HEK293 (cell line): ENCODE measurements at regions not wholly inside any gene's neighbourhood (a gene's known extent, or its start where the extent isn't known, plus 50 kb on each side); places are given as distances from the start of the nearest gene placed in this dataset.

Experiments
- CTCF ChIA-PET: fragments of 350-600 bp; formaldehyde crosslinking; extraction: SDS; loops from one replicate; lab custom pipeline; 2021; ENCODE audit warnings: antibody characterized with exemption; lab: Yijun Ruan, JAX
- POLR2A ChIA-PET: fragments of 300-600 bp; formaldehyde crosslinking; extraction: SDS; loops from one replicate; lab custom pipeline; 2020; ENCODE audit warnings: antibody characterized with exemption, inconsistent platforms; lab: Yijun Ruan, JAX
- H3K27ac ChIP-seq: fragments of 200-500 bp; sonication (Bioruptor generic); 2 replicates; pipeline ENCODE4 v1.5.1; 2014; ENCODE audit warnings: low read depth, low read length, control low read depth, inconsistent platforms; ENCODE audit errors: extremely low read depth
- H3K36me3 ChIP-seq, 2 experiments: fragments of 200-500 bp in 1 of 2; sonication (Bioruptor generic) in 1 of 2; 1 replicate in 1 of 2; 2 replicates in 1 of 2; pipeline ENCODE4 v1.5.1; 2014 to 2017; ENCODE audit warnings: inconsistent platforms in 2 of 2, low read length in 2 of 2; ENCODE audit not compliant: control insufficient read depth in 2 of 2, insufficient read depth in 1 of 2
- H3K4me1 ChIP-seq: fragments of 200-500 bp; sonication (Bioruptor generic); 2 replicates; pipeline ENCODE4 v1.5.1; 2014; ENCODE audit warnings: mild to moderate bottlenecking, low read length, inconsistent platforms; ENCODE audit not compliant: control insufficient read depth, insufficient read depth
- H3K4me3 ChIP-seq: 2 replicates; pipeline ENCODE4 v1.5.1; 2011; ENCODE audit warnings: low read depth, mild to moderate bottlenecking, control low read depth, low read length, moderate library complexity
- H3K9me3 ChIP-seq: fragments of 200-500 bp; sonication (Bioruptor generic); 2 replicates; pipeline ENCODE4 v1.5.1; 2014; ENCODE audit warnings: low read depth, low read length, inconsistent platforms; ENCODE audit not compliant: control insufficient read depth, insufficient read depth
- SALL2 ChIP-seq: fragments of 450-650 bp; formaldehyde crosslinking; IDR thresholded peaks from 2 replicates; pipeline ENCODE4 v1.5.0; 2017; ENCODE audit warnings: missing biosample characterization, mild to moderate bottlenecking, missing genetic modification characterization, borderline replicate concordance
- WT1 ChIP-seq: fragments of 450-650 bp; formaldehyde crosslinking; IDR thresholded peaks from 2 replicates; pipeline ENCODE4 v1.5.1; 2016; ENCODE audit warnings: missing biosample characterization, missing genetic modification characterization
- ZNF140 ChIP-seq: fragments of 450-650 bp; formaldehyde crosslinking; IDR thresholded peaks from 2 replicates; pipeline ENCODE4 v1.5.1; 2016; ENCODE audit warnings: missing biosample characterization, missing genetic modification characterization
- ZNF146 ChIP-seq: fragments of 450-650 bp; formaldehyde crosslinking; IDR thresholded peaks from 2 replicates; pipeline ENCODE4 v1.5.1; 2016; ENCODE audit warnings: missing biosample characterization, missing genetic modification characterization
- ZNF473 ChIP-seq: fragments of 450-650 bp; formaldehyde crosslinking; IDR thresholded peaks from 2 replicates; pipeline ENCODE4 v1.5.1; 2017; ENCODE audit warnings: missing biosample characterization, missing genetic modification characterization
- ZNF555 ChIP-seq: fragments of 450-650 bp; formaldehyde crosslinking; conservative IDR thresholded peaks from 2 replicates; pipeline ENCODE4 v1.5.1; 2017; ENCODE audit warnings: missing biosample characterization, mild to moderate bottlenecking, missing genetic modification characterization, inconsistent platforms
- ZNF596 ChIP-seq: fragments of 450-650 bp; IDR thresholded peaks from 2 replicates; pipeline ENCODE4 v1.5.0; 2018; ENCODE audit warnings: missing biosample characterization, mild to moderate bottlenecking, missing genetic modification characterization, moderate library complexity
- ZNF610 ChIP-seq: fragments of 450-650 bp; formaldehyde crosslinking; IDR thresholded peaks from 2 replicates; pipeline ENCODE4 v1.5.1; 2016; ENCODE audit warnings: missing biosample characterization, missing genetic modification characterization, borderline replicate concordance
- ZNF747 ChIP-seq: fragments of 450-650 bp; formaldehyde crosslinking; IDR thresholded peaks from 2 replicates; pipeline ENCODE4 v1.5.1; 2016; ENCODE audit warnings: missing biosample characterization, missing genetic modification characterization
- ZSCAN30 ChIP-seq: fragments of 450-650 bp; IDR thresholded peaks from 2 replicates; pipeline ENCODE4 v1.5.1; 2018; ENCODE audit warnings: missing biosample characterization, mild to moderate bottlenecking, missing genetic modification characterization, moderate library complexity
- TF ChIP-seq, protein P1 (sequence below): fragments of 450-650 bp; formaldehyde crosslinking; IDR thresholded peaks from 2 replicates; pipeline ENCODE4 v1.5.1; 2016; ENCODE audit warnings: missing biosample characterization, missing genetic modification characterization
- TF ChIP-seq, protein P2 (sequence below): fragments of 450-650 bp; formaldehyde crosslinking; IDR thresholded peaks from 2 replicates; pipeline ENCODE4 v1.5.1; 2016; ENCODE audit warnings: missing biosample characterization, missing genetic modification characterization, borderline replicate concordance
- TF ChIP-seq, protein P3 (sequence below): fragments of 450-650 bp; formaldehyde crosslinking; IDR thresholded peaks from 2 replicates; pipeline ENCODE4 v1.5.1; 2016; ENCODE audit warnings: missing biosample characterization, missing genetic modification characterization

DNA sequence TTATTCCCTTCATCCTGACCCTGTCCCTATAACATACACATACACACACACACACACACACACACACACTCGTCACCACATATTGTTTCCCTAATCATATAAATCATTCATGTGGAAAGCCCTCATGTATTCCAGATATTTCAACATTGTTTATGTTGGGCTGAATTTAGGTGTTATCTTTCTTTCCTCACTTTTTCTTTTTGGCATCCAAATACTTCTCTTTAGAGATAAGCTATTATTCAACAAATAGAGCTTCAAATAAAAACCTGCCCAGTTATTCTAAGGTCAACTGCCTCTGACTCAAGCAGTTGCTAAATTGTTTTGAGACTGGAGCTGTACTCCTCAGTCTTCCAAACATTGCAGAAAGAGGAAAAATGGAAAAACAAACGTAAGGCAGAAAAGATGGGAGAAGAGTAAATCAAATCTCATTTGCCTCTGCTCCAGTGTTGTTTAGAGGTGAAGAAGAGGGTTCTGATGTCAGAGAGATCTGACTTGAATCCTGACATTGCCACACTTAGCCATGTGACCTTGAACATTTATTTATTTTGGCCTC lies 215.7 kb downstream of the GAS1 start (continued):
- TF ChIP-seq, protein P1, sequence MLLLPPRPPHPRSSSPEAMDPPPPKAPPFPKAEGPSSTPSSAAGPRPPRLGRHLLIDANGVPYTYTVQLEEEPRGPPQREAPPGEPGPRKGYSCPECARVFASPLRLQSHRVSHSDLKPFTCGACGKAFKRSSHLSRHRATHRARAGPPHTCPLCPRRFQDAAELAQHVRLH (tag by site-specific recombination) = peak; percentile 75
- TF ChIP-seq ZNF610 (tag by site-specific recombination) (no peak), ZNF146 (tag by site-specific recombination) (peak; percentile 87)

DNA sequence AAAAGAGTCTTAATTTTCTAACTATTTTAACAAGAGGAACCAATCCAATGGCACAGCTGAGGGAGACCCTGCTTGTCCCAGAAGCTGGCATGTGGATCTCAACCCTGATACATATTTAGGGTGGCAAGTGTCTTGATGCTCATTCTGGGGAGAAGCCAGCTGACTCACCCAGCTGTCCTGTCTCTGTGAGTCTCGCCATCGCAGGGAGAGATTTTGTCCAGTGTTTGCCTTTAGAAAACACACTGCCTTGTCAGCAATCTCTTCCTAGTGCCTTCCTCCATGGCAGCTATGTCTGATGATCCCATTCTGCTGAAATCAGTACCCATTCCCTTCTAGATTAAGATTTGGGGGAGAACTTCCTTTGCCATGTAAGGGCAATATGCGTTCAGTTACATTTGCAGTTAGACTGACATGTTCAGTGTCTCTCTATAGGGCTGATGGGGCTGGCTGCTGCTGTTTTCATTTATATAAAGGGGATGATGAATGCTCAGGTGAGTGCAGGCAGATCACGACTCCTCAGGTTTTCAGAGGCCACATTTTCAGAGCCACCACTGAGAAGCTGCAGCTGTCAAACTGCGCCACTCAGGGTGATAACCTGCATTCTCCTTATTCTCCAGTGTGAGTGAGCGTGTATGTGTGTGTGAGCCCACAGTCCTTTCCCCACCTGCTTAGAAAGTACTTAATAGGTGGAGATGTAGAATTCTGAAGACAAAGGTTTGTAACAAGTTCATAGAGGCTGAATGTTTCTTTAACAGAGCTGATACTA lies 217.0 kb downstream of the GAS1 start:
- Histone ChIP-seq H3K27ac (no peak overlapping the region), H3K4me3 (no peak overlapping the region), H3K36me3 (no peaks in the 10 kb centered on the region)
- TF ChIP-seq, protein P2, sequence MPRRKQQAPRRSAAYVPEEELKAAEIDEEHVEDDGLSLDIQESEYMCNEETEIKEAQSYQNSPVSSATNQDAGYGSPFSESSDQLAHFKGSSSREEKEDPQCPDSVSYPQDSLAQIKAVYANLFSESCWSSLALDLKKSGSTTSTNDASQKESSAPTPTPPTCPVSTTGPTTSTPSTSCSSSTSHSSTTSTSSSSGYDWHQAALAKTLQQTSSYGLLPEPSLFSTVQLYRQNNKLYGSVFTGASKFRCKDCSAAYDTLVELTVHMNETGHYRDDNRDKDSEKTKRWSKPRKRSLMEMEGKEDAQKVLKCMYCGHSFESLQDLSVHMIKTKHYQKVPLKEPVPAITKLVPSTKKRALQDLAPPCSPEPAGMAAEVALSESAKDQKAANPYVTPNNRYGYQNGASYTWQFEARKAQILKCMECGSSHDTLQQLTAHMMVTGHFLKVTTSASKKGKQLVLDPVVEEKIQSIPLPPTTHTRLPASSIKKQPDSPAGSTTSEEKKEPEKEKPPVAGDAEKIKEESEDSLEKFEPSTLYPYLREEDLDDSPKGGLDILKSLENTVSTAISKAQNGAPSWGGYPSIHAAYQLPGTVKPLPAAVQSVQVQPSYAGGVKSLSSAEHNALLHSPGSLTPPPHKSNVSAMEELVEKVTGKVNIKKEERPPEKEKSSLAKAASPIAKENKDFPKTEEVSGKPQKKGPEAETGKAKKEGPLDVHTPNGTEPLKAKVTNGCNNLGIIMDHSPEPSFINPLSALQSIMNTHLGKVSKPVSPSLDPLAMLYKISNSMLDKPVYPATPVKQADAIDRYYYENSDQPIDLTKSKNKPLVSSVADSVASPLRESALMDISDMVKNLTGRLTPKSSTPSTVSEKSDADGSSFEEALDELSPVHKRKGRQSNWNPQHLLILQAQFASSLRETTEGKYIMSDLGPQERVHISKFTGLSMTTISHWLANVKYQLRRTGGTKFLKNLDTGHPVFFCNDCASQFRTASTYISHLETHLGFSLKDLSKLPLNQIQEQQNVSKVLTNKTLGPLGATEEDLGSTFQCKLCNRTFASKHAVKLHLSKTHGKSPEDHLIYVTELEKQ (tag by site-specific recombination) = no peak
- TF ChIP-seq WT1 = no peak
- TF ChIP-seq ZNF596 = no peak
- TF ChIP-seq, all 188 proteins: peak for 0
- ChIA-PET POLR2A (no interaction called here), CTCF (no interaction called here)
- no peaks in the 10 kb centered on the region for H3K9me3 ChIP-seq
- H3K4me1 ChIP-seq = peaks cover 9% of the 10 kb centered on the region

DNA sequence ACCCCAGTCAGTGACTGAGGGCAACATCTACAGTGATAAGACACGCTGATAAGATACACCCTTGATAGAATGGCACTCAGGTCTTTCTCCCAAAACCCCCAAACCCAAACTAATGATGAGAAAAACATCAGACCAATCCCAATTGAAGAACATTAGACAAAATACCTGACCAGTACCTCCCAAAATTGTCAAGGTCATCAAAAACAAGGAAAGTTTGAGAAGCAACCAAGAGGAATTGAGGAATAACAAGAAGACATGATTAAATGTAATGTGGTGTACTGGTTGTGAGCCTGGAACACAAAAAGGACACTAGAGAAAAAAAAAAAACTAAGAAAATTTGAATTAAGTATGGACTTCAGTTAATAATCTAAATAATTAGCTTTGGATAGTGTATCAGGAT lies 222.8 kb downstream of the GAS1 start:
- Histone ChIP-seq H3K4me1 (peaks cover 10% of the 10 kb centered on the region), H3K27ac (no peak overlapping the region), H3K4me3 (no peak overlapping the region), H3K9me3 (no peaks in the 10 kb centered on the region), H3K36me3 (no peaks in the 10 kb centered on the region)
- POLR2A ChIA-PET = no interaction called here
- no peak for TF ChIP-seq SALL2 (tag by site-specific recombination)
- no peak for TF ChIP-seq ZNF140 (tag by site-specific recombination)
- no peak for TF ChIP-seq ZNF473 (tag by site-specific recombination)
- TF ChIP-seq, protein P3, sequence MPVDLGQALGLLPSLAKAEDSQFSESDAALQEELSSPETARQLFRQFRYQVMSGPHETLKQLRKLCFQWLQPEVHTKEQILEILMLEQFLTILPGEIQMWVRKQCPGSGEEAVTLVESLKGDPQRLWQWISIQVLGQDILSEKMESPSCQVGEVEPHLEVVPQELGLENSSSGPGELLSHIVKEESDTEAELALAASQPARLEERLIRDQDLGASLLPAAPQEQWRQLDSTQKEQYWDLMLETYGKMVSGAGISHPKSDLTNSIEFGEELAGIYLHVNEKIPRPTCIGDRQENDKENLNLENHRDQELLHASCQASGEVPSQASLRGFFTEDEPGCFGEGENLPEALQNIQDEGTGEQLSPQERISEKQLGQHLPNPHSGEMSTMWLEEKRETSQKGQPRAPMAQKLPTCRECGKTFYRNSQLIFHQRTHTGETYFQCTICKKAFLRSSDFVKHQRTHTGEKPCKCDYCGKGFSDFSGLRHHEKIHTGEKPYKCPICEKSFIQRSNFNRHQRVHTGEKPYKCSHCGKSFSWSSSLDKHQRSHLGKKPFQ (tag by site-specific recombination) = no peak
- CTCF ChIA-PET = interaction anchor here (0.5 kb wide), 1 partner anchor 82 kb away, joined by 3 read pairs; no protein-coding TSS in a partner anchor

DNA sequence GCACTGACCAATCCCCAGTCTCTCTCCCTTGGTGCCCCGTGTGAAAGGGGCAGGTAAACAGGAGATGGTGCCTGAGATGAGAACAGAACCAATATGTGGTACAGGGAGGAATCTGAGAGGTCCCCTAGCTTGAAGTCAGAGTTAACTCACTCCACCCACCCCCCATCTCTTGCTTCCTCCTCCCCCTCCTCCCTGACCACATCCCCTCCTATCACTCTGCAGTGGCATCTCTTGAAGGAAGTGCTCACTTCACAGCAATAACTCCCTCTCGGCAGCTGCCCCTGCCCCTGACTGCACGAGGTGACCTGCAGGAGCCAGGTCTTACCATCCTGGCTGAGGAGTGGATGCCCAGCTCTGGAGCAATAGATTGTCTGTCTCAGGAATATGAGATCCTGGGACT lies 224.0 kb downstream of the GAS1 start:
- Histone ChIP-seq H3K4me1 (peaks cover 10% of the 10 kb centered on the region), H3K36me3 (no peaks in the 10 kb centered on the region), H3K4me3 (no peak overlapping the region), H3K9me3 (no peaks in the 10 kb centered on the region), H3K27ac (no peak overlapping the region)
- ChIA-PET POLR2A (no interaction called here), CTCF (interaction anchor here (0.6 to 1.3 kb wide), 2 partner anchors 23 to 235 kb away, joined by 3 to 4 read pairs; no protein-coding TSS in a partner anchor)
- TF ChIP-seq ZNF747 (tag by site-specific recombination) = no peak
- no peak for TF ChIP-seq ZSCAN30
- TF ChIP-seq ZNF555 = no peak
